GM03348 (cell line): ENCODE measurements at regions not wholly inside any gene's neighbourhood (a gene's known extent, or its start where the extent isn't known, plus 50 kb on each side); places are given as distances from the start of the nearest gene placed in this dataset.
"Not testable (repeated sequence)": the region's sequence is repeated elsewhere in the genome, so short reads cannot be mapped to it uniquely, and the experiment has no call there.

Experiments used
- DNase-seq: peaks from one replicate; pipeline ENCODE4 v3.0.0; 2012; ENCODE audit warnings: low spot score

- DNase-seq, result peak; percentile 57
These were observed 68.5 kb downstream of the TMCO5A start for GRCh38 chr15:38002883-38003477.

- DNase-seq, result no peak
These were observed 69.9 kb downstream of the TMCO5A start for GRCh38 chr15:38004218-38004861.

- no peak for DNase-seq
These were observed 71.7 kb downstream of the TMCO5A start for GRCh38 chr15:38005953-38006808.

- no peak for DNase-seq
These were observed 76.0 kb downstream of the TMCO5A start for GRCh38 chr15:38010395-38010794.

GRCh38 chr15:38012894-38013293 is 78.5 kb downstream of the TMCO5A start:
- DNase-seq, result no peak

- no peak for DNase-seq
These were observed 83.3 kb downstream of the TMCO5A start for GRCh38 chr15:38017721-38018120.

- no peak for DNase-seq
These were observed 84.6 kb downstream of the TMCO5A start for GRCh38 chr15:38019066-38019465.

- no peak for DNase-seq
These were observed 86.8 kb downstream of the TMCO5A start for GRCh38 chr15:38021259-38021658.

- no peak for DNase-seq
These were observed 90.1 kb downstream of the TMCO5A start for GRCh38 chr15:38024293-38025091.

GRCh38 chr15:38025656-38026055 is 91.2 kb downstream of the TMCO5A start:
- DNase-seq, result not testable (repeated sequence)

GRCh38 chr15:38028869-38029268 is 94.4 kb downstream of the TMCO5A start:
- DNase-seq, result peak; percentile 48

- DNase-seq, result no peak
These were observed 95.3 kb downstream of the TMCO5A start for GRCh38 chr15:38029736-38030135.

- no peak for DNase-seq
These were observed 96.2 kb downstream of the TMCO5A start for GRCh38 chr15:38030609-38031008.

- peak; percentile 14 for DNase-seq
These were observed 101.3 kb downstream of the TMCO5A start for GRCh38 chr15:38035701-38036100.

- no peak for DNase-seq
These were observed 102.4 kb downstream of the TMCO5A start for GRCh38 chr15:38036790-38037338.

GRCh38 chr15:38038659-38039442 is 104.4 kb downstream of the TMCO5A start:
- peak; percentile 72 for DNase-seq

GRCh38 chr15:38040615-38041014 is 106.2 kb downstream of the TMCO5A start:
- no peak for DNase-seq

- peak; percentile 22 for DNase-seq
These were observed 107.1 kb downstream of the TMCO5A start for GRCh38 chr15:38041576-38041975.

GRCh38 chr15:38042211-38042610 is 107.8 kb downstream of the TMCO5A start:
- no peak for DNase-seq

GRCh38 chr15:38042707-38043445 is 108.4 kb downstream of the TMCO5A start:
- no peak for DNase-seq
